ENCODE measurements at regions not wholly inside any gene's neighbourhood (a gene's known extent, or its start where the extent isn't known, plus 50 kb on each side); places are given as distances from the start of the nearest gene placed in this dataset.
A peak's percentile ranks its signal among the peaks of the same experiment; 100 is the strongest.

GRCh38 chr20:62545271-62545670, 69.5 kb upstream of the GATA5 start:
- DNase-seq (ENCODE audit: low read depth in 2 of 3, low spot score in 2 of 3) = no peak

- DNase-seq (ENCODE audit: low read depth in 2 of 3, low spot score in 2 of 3) = no peak
Measured at GRCh38 chr20:62545901-62546525, 70.2 kb upstream of the GATA5 start.

- no peak for DNase-seq (ENCODE audit: low read depth in 2 of 3, low spot score in 2 of 3)
Measured at GRCh38 chr20:62546606-62547005, 70.8 kb upstream of the GATA5 start.

- DNase-seq (ENCODE audit: low read depth in 2 of 3, low spot score in 2 of 3) = no peak
Measured at GRCh38 chr20:62547364-62547763, 71.6 kb upstream of the GATA5 start.

- DNase-seq (ENCODE audit: low read depth in 2 of 3, low spot score in 2 of 3) = peak in 2 of 3 donors; percentile 72 to 88
Measured at GRCh38 chr20:62548471-62548870, 72.7 kb upstream of the GATA5 start.

- no peak for DNase-seq (ENCODE audit: low read depth in 2 of 3, low spot score in 2 of 3)
Measured at GRCh38 chr20:62549029-62549428, 73.2 kb upstream of the GATA5 start.

GRCh38 chr20:62549499-62550086, 73.8 kb upstream of the GATA5 start:
- no peak for DNase-seq (ENCODE audit: low read depth in 2 of 3, low spot score in 2 of 3)

GRCh38 chr20:62550087-62550632, 74.4 kb upstream of the GATA5 start:
- DNase-seq (ENCODE audit: low read depth in 2 of 3, low spot score in 2 of 3) = no peak

- DNase-seq (ENCODE audit: low read depth in 2 of 3, low spot score in 2 of 3) = no peak
Measured at GRCh38 chr20:62551407-62552323, 75.9 kb upstream of the GATA5 start.

GRCh38 chr20:62552613-62553012, 76.8 kb upstream of the GATA5 start:
- DNase-seq (ENCODE audit: low read depth in 2 of 3, low spot score in 2 of 3) = no peak

GRCh38 chr20:62553136-62553837, 77.5 kb upstream of the GATA5 start:
- no peak for DNase-seq (ENCODE audit: low read depth in 2 of 3, low spot score in 2 of 3)

- no peak for DNase-seq (ENCODE audit: low read depth in 2 of 3, low spot score in 2 of 3)
Measured at GRCh38 chr20:62553838-62554161, 78.0 kb upstream of the GATA5 start.

GRCh38 chr20:62554214-62554897, 78.6 kb upstream of the GATA5 start:
- DNase-seq (ENCODE audit: low read depth in 2 of 3, low spot score in 2 of 3) = no peak

- no peak for DNase-seq (ENCODE audit: low read depth in 2 of 3, low spot score in 2 of 3)
Measured at GRCh38 chr20:62554898-62555641, 79.3 kb upstream of the GATA5 start.

GRCh38 chr20:62555642-62556420, 80.0 kb upstream of the GATA5 start:
- no peak for DNase-seq (ENCODE audit: low read depth in 2 of 3, low spot score in 2 of 3)

GRCh38 chr20:62557462-62557861, 81.7 kb upstream of the GATA5 start:
- no peak for DNase-seq (ENCODE audit: low read depth in 2 of 3, low spot score in 2 of 3)

- no peak for DNase-seq (ENCODE audit: low read depth in 2 of 3, low spot score in 2 of 3)
Measured at GRCh38 chr20:62557999-62558408, 82.2 kb upstream of the GATA5 start.

GRCh38 chr20:62558779-62559178, 83.0 kb upstream of the GATA5 start:
- DNase-seq (ENCODE audit: low read depth in 2 of 3, low spot score in 2 of 3) = no peak

- no peak for DNase-seq (ENCODE audit: low read depth in 2 of 3, low spot score in 2 of 3)
Measured at GRCh38 chr20:62560162-62560561, 82.1 kb upstream of the SLCO4A1 start.
